ENCODE measurements at regions not wholly inside any gene's neighbourhood (a gene's known extent, or its start where the extent isn't known, plus 50 kb on each side); places are given as distances from the start of the nearest gene placed in this dataset.

GRCh38 chr20:21968486-21968885 lies 263.0 kb downstream of the PAX1 start:
- Histone ChIP-seq H2AFZ (ENCODE audit: insufficient read depth, low read depth, low read length, poor library complexity, severe bottlenecking) (no peak overlapping the region), H3K4me2 (replicated peaks; ENCODE audit: extremely low read depth, low read length, poor library complexity, severe bottlenecking) (no peak overlapping the region), H3K36me3 (replicated peaks in 1 of 2; ENCODE audit: control insufficient read depth in 1 of 2, insufficient read depth in 2 of 2, low read length in 2 of 2) (no peaks in the 10 kb centered on the region), H3K9ac (ENCODE audit: insufficient read depth, low read length, poor library complexity, severe bottlenecking) (no peak overlapping the region), H3K9me3 (replicated peaks in 1 of 2; ENCODE audit: control insufficient read depth in 1 of 2, insufficient read depth in 1 of 2, low read length in 2 of 2) (no peaks in the 10 kb centered on the region), H4K20me1 (ENCODE audit: insufficient read depth, low read length) (no peaks in the 10 kb centered on the region), H3K27ac (ENCODE audit: low read depth in 1 of 2, low read length in 2 of 2) (no peak overlapping the region), H3K4me1 (ENCODE audit: control insufficient read depth in 1 of 2, insufficient read depth in 2 of 2, low read length in 2 of 2) (no peaks in the 10 kb centered on the region), H3K4me3 (replicated peaks in 1 of 3; ENCODE audit: low read depth in 2 of 3, low read length in 3 of 3) (no peak overlapping the region), H3K79me2 (ENCODE audit: insufficient read depth, low read length) (no peaks in the 10 kb centered on the region), H3K27me3 (ENCODE audit: control insufficient read depth in 2 of 2, insufficient read depth in 2 of 2, low read length in 2 of 2) (no peaks in the 10 kb centered on the region)
- no peak for DNase-seq
- Mint-ChIP-seq H3K4me3 (no peak overlapping the region), H3K9me3 (peaks cover 0 to 4% (median 0%) of the 10 kb centered on the region in 7 donors), H3K36me3 (no peaks in the 10 kb centered on the region), H3K4me1 (no peaks in the 10 kb centered on the region), H3K27me3 (ENCODE audit: low read depth in 3 of 3) (no peaks in the 10 kb centered on the region), H3K27ac (no peak overlapping the region)
- intact Hi-C loops (cut with micrococcal nuclease) = no loop called here
- TF ChIP-seq, protein P1, sequence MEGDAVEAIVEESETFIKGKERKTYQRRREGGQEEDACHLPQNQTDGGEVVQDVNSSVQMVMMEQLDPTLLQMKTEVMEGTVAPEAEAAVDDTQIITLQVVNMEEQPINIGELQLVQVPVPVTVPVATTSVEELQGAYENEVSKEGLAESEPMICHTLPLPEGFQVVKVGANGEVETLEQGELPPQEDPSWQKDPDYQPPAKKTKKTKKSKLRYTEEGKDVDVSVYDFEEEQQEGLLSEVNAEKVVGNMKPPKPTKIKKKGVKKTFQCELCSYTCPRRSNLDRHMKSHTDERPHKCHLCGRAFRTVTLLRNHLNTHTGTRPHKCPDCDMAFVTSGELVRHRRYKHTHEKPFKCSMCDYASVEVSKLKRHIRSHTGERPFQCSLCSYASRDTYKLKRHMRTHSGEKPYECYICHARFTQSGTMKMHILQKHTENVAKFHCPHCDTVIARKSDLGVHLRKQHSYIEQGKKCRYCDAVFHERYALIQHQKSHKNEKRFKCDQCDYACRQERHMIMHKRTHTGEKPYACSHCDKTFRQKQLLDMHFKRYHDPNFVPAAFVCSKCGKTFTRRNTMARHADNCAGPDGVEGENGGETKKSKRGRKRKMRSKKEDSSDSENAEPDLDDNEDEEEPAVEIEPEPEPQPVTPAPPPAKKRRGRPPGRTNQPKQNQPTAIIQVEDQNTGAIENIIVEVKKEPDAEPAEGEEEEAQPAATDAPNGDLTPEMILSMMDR (IDR thresholded peaks at IDR 0.05) = no peak

- no peak overlapping the region for H2AFZ ChIP-seq (ENCODE audit: insufficient read depth, low read depth, low read length, poor library complexity, severe bottlenecking)
- no peak overlapping the region for H3K4me3 ChIP-seq (replicated peaks in 1 of 3; ENCODE audit: low read depth in 2 of 3, low read length in 3 of 3)
- no peaks in the 10 kb centered on the region for H3K79me2 ChIP-seq (ENCODE audit: insufficient read depth, low read length)
- H3K27ac Mint-ChIP-seq = no peak overlapping the region
- H3K4me1 ChIP-seq (ENCODE audit: control insufficient read depth in 1 of 2, insufficient read depth in 2 of 2, low read length in 2 of 2) = no peaks in the 10 kb centered on the region
- H3K4me2 ChIP-seq (replicated peaks; ENCODE audit: extremely low read depth, low read length, poor library complexity, severe bottlenecking) = no peak overlapping the region
- H3K4me3 Mint-ChIP-seq = no peak overlapping the region
- TF ChIP-seq, protein P1 (IDR thresholded peaks at IDR 0.05) = no peak
- H4K20me1 ChIP-seq (ENCODE audit: insufficient read depth, low read length) = no peaks in the 10 kb centered on the region
- no peak overlapping the region for H3K9ac ChIP-seq (ENCODE audit: insufficient read depth, low read length, poor library complexity, severe bottlenecking)
- H3K27me3 Mint-ChIP-seq (ENCODE audit: low read depth in 3 of 3) = no peaks in the 10 kb centered on the region
- H3K36me3 Mint-ChIP-seq = no peaks in the 10 kb centered on the region
- intact Hi-C loops (cut with micrococcal nuclease) = no loop called here
- no peak overlapping the region for H3K27ac ChIP-seq (ENCODE audit: low read depth in 1 of 2, low read length in 2 of 2)
- no peak for DNase-seq
- WGBS (ENCODE audit: insufficient coverage) = no CpG with 5 or more reads among the region's 5 CpGs
- no peaks in the 10 kb centered on the region for H3K9me3 ChIP-seq (replicated peaks in 1 of 2; ENCODE audit: control insufficient read depth in 1 of 2, insufficient read depth in 1 of 2, low read length in 2 of 2)
- peaks cover 0 to 5% (median 2%) of the 10 kb centered on the region in 7 donors for H3K9me3 Mint-ChIP-seq
- H3K36me3 ChIP-seq (replicated peaks in 1 of 2; ENCODE audit: control insufficient read depth in 1 of 2, insufficient read depth in 2 of 2, low read length in 2 of 2) = no peaks in the 10 kb centered on the region
- no peaks in the 10 kb centered on the region for H3K27me3 ChIP-seq (ENCODE audit: control insufficient read depth in 2 of 2, insufficient read depth in 2 of 2, low read length in 2 of 2)
- no peaks in the 10 kb centered on the region for H3K4me1 Mint-ChIP-seq
These were observed 262.0 kb downstream of the PAX1 start for GRCh38 chr20:21967481-21967880.

All from CD14-positive monocyte (primary cell).